Endothelial cell (in vitro differentiated cells): ENCODE measurements at regions not wholly inside any gene's neighbourhood (a gene's known extent, or its start where the extent isn't known, plus 50 kb on each side); places are given as distances from the start of the nearest gene placed in this dataset.

Experiments
- DNase-seq: peaks from one replicate; pipeline ENCODE4 v3.0.0; 2021; ENCODE audit warnings: low spot score
- H3K27ac Mint-ChIP-seq: one replicate; pipeline ENCODE4 v1.8.0; 2021; ENCODE audit warnings: mixed read lengths, inconsistent platforms; ENCODE audit not compliant: unreplicated experiment
- H3K27me3 Mint-ChIP-seq: one replicate; pipeline ENCODE4 v1.8.0; 2021; ENCODE audit warnings: mild to moderate bottlenecking, moderate library complexity, mixed read lengths, inconsistent platforms; ENCODE audit not compliant: unreplicated experiment
- H3K36me3 Mint-ChIP-seq: one replicate; pipeline ENCODE4 v1.8.0; 2021; ENCODE audit warnings: mild to moderate bottlenecking, low read depth, mixed read lengths, inconsistent platforms; ENCODE audit not compliant: unreplicated experiment
- H3K4me1 Mint-ChIP-seq: one replicate; pipeline ENCODE4 v1.8.0; 2021; ENCODE audit warnings: mild to moderate bottlenecking, mixed read lengths, inconsistent platforms; ENCODE audit not compliant: unreplicated experiment
- H3K4me3 Mint-ChIP-seq: one replicate; pipeline ENCODE4 v1.8.0; 2021; ENCODE audit warnings: mild to moderate bottlenecking, mixed read lengths, inconsistent platforms; ENCODE audit not compliant: unreplicated experiment
- H3K9me3 Mint-ChIP-seq: one replicate; pipeline ENCODE4 v1.8.0; 2021; ENCODE audit warnings: mixed read lengths, inconsistent platforms; ENCODE audit not compliant: unreplicated experiment
- TF ChIP-seq, protein P1 (sequence below): fragments of 200-600 bp; sonication (generic); IDR thresholded peaks from one replicate; pipeline ENCODE4 v1.5.0; 2021; ENCODE audit warnings: antibody characterized with exemption; ENCODE audit not compliant: unreplicated experiment

GRCh38 chr2:241943209-241943850, 73.8 kb downstream of the RTP5 start:
- Mint-ChIP-seq H3K4me1 (peaks cover 2% of the 10 kb centered on the region), H3K4me3 (no peak overlapping the region), H3K36me3 (peaks cover 4% of the 10 kb centered on the region), H3K9me3 (no peaks in the 10 kb centered on the region), H3K27me3 (peaks cover 13% of the 10 kb centered on the region), H3K27ac (no peak overlapping the region)
- DNase-seq, result no peak
- TF ChIP-seq, protein P1, sequence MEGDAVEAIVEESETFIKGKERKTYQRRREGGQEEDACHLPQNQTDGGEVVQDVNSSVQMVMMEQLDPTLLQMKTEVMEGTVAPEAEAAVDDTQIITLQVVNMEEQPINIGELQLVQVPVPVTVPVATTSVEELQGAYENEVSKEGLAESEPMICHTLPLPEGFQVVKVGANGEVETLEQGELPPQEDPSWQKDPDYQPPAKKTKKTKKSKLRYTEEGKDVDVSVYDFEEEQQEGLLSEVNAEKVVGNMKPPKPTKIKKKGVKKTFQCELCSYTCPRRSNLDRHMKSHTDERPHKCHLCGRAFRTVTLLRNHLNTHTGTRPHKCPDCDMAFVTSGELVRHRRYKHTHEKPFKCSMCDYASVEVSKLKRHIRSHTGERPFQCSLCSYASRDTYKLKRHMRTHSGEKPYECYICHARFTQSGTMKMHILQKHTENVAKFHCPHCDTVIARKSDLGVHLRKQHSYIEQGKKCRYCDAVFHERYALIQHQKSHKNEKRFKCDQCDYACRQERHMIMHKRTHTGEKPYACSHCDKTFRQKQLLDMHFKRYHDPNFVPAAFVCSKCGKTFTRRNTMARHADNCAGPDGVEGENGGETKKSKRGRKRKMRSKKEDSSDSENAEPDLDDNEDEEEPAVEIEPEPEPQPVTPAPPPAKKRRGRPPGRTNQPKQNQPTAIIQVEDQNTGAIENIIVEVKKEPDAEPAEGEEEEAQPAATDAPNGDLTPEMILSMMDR, result no peak

GRCh38 chr2:241943961-241944575, 74.5 kb downstream of the RTP5 start:
- H3K4me3 Mint-ChIP-seq, result no peak overlapping the region
- H3K27ac Mint-ChIP-seq, result no peak overlapping the region
- peaks cover 5% of the 10 kb centered on the region for H3K4me1 Mint-ChIP-seq
- TF ChIP-seq, protein P1, result no peak
- H3K36me3 Mint-ChIP-seq, result peaks cover 7% of the 10 kb centered on the region
- DNase-seq, result no peak
- no peaks in the 10 kb centered on the region for H3K9me3 Mint-ChIP-seq
- H3K27me3 Mint-ChIP-seq, result peaks cover 16% of the 10 kb centered on the region

DNA sequence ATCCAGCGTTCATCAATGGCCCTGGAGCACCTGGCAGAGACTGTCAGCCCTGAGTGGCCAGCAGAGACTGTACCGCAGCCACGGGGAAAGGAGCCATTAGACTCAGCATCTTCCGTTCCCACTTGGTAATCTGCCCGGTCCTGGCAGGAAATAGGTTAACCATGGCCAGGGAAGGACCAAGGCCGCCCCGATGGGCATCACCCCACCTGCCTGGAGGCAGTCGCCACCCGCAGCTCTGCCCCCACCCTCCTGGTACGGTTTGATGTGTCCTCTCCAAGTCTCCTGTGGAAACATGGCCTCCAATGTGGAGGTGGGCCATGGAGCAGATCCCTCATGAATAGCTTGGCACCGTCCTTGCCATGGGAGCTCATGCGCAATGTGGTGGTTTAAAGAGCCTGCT, 75.3 kb downstream of the RTP5 start:
- peaks cover 16% of the 10 kb centered on the region for H3K27me3 Mint-ChIP-seq
- H3K4me3 Mint-ChIP-seq, result no peak overlapping the region
- H3K9me3 Mint-ChIP-seq, result no peaks in the 10 kb centered on the region
- H3K4me1 Mint-ChIP-seq, result peaks cover 5% of the 10 kb centered on the region
- DNase-seq, result no peak
- TF ChIP-seq, protein P1, result no peak
- H3K36me3 Mint-ChIP-seq, result peaks cover 7% of the 10 kb centered on the region
- no peak overlapping the region for H3K27ac Mint-ChIP-seq

DNA sequence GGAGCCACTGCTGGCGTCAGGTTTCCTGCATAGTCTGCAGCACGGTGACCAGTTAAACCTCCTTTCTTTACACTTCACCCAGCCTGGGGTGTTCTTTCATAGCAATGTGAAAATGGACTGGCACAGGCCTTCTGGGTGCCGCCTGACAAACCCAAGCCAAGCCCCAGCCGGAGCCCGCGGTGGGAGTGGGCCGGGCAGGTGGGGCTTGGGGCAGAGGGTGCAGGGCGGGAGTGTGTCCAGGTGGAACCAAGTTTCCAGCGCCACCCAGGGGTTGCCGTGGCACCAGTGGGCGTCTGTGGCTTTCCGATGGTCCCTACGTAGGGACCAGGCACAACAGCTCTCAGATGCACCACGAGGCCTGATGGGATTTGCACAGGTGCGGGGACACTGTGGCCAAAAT, 75.8 kb downstream of the RTP5 start:
- Mint-ChIP-seq H3K4me3 (no peak overlapping the region), H3K27ac (no peak overlapping the region), H3K4me1 (peaks cover 5% of the 10 kb centered on the region), H3K36me3 (peaks cover 7% of the 10 kb centered on the region), H3K9me3 (no peaks in the 10 kb centered on the region), H3K27me3 (peaks cover 16% of the 10 kb centered on the region)
- TF ChIP-seq, protein P1, result no peak
- no peak for DNase-seq

GRCh38 chr2:241945803-241946202, 76.3 kb downstream of the RTP5 start:
- H3K4me1 Mint-ChIP-seq, result peaks cover 5% of the 10 kb centered on the region
- TF ChIP-seq, protein P1, result no peak
- no peak for DNase-seq
- peaks cover 7% of the 10 kb centered on the region for H3K36me3 Mint-ChIP-seq
- no peak overlapping the region for H3K27ac Mint-ChIP-seq
- peaks cover 16% of the 10 kb centered on the region for H3K27me3 Mint-ChIP-seq
- H3K9me3 Mint-ChIP-seq, result no peaks in the 10 kb centered on the region
- no peak overlapping the region for H3K4me3 Mint-ChIP-seq
